Endothelial cell of umbilical vein (primary cell): ENCODE measurements at regions not wholly inside any gene's neighbourhood (a gene's known extent, or its start where the extent isn't known, plus 50 kb on each side); places are given as distances from the start of the nearest gene placed in this dataset.

Source experiments
- BruUV-seq: library from RNA; stranded (reverse); fragments of 400-500 nt; replicated peaks from 2 replicates; lab custom pipeline; 2021; lab: Mats Ljungman, UMichigan
- CTCF ChIA-PET: fragments of 300-600, 350-600 bp; sonication (Branson Sonifier 250); formaldehyde crosslinking; loops from one replicate; lab custom pipeline; 2021; ENCODE audit warnings: antibody characterized with exemption, inconsistent platforms; lab: Charles Lee
- POLR2A ChIA-PET: fragments of 300-600, 350-600 bp; sonication (Branson Sonifier 250); formaldehyde crosslinking; loops from one replicate; lab custom pipeline; 2021; ENCODE audit warnings: antibody characterized with exemption, inconsistent platforms; lab: Charles Lee
- DNase-seq: peaks from one replicate; pipeline ENCODE4 v3.0.0-alpha.2; 2011; ENCODE audit warnings: low read depth, low spot score
- FAIRE-seq: peaks from 2 replicates; lab custom pipeline; 2011; peaks lifted over from hg19 to GRCh38; lab: Jason Lieb, UNC
- H2AFZ ChIP-seq: 2 replicates; pipeline ENCODE4 v1.6.0; 2012; ENCODE audit warnings: low read depth, low read length, control low read depth, inconsistent platforms
- H3K27ac ChIP-seq: 2 replicates; pipeline ENCODE4 v1.5.1; 2011; ENCODE audit warnings: low read depth, mild to moderate bottlenecking, control low read depth, low read length, moderate library complexity; ENCODE audit not compliant: insufficient read depth
- H3K27me3 ChIP-seq, 2 experiments: 2 replicates each; pipeline versions ENCODE4 v1.6.0 to v1.6.1; 2011; ENCODE audit warnings: low read length in 2 of 2, mixed read lengths in 1 of 2; ENCODE audit not compliant: control insufficient read depth in 2 of 2, insufficient read depth in 2 of 2
- H3K36me3 ChIP-seq, 2 experiments: 2 replicates in 1 of 2; 3 replicates in 1 of 2; pipeline ENCODE4 v1.5.1; 2011; ENCODE audit warnings: low read length in 2 of 2, mild to moderate bottlenecking in 1 of 2, moderate library complexity in 1 of 2; ENCODE audit not compliant: control insufficient read depth in 2 of 2, insufficient read depth in 2 of 2; ENCODE audit errors: extremely low read depth in 1 of 2
- H3K4me1 ChIP-seq: 3 replicates; pipeline ENCODE4 v1.5.1; 2011; ENCODE audit warnings: mild to moderate bottlenecking, low read length; ENCODE audit not compliant: control insufficient read depth, insufficient read depth; ENCODE audit errors: extremely low read depth
- H3K4me2 ChIP-seq: 2 replicates; pipeline ENCODE4 v1.6.1; 2011; ENCODE audit warnings: low read length, control low read depth, mixed read lengths; ENCODE audit not compliant: insufficient read depth
- H3K4me3 ChIP-seq, 3 experiments: fragments of 200-600 bp in 1 of 3; sonication (generic), shearing (Covaris generic) in 1 of 3; replicated peaks in 1 of 3; 2 replicates each; pipeline ENCODE4 v1.5.1; 2011 to 2016; ENCODE audit warnings: control low read depth in 3 of 3, low read length in 3 of 3, mild to moderate bottlenecking in 2 of 3, inconsistent platforms in 1 of 3, low read depth in 1 of 3, moderate library complexity in 1 of 3; ENCODE audit not compliant: insufficient read depth in 1 of 3
- H3K79me2 ChIP-seq: 2 replicates; pipeline ENCODE4 v1.6.0; 2012; ENCODE audit warnings: low read length, inconsistent platforms; ENCODE audit not compliant: control insufficient read depth, insufficient read depth
- H3K9ac ChIP-seq: replicated peaks from 2 replicates; pipeline ENCODE3; 2011; ENCODE audit warnings: low read length, control low read depth; ENCODE audit not compliant: insufficient read depth; ENCODE audit errors: extremely low read depth
- H3K9me1 ChIP-seq: replicated peaks from 3 replicates; pipeline ENCODE4 v1.6.0; 2011; ENCODE audit warnings: mild to moderate bottlenecking, low read length; ENCODE audit not compliant: control insufficient read depth, insufficient read depth; ENCODE audit errors: extremely low read depth
- H3K9me3 ChIP-seq: replicated peaks from 2 replicates; pipeline ENCODE4 v1.5.1; 2012; ENCODE audit warnings: low read length, inconsistent platforms; ENCODE audit not compliant: control insufficient read depth, insufficient read depth
- H4K20me1 ChIP-seq: replicated peaks from 2 replicates; pipeline ENCODE3; 2011; ENCODE audit warnings: mild to moderate bottlenecking, low read length; ENCODE audit not compliant: control insufficient read depth, insufficient read depth; ENCODE audit errors: extremely low read depth
- EZH2 ChIP-seq: IDR thresholded peaks from 2 replicates; pipeline ENCODE4 v1.6.1; 2012; ENCODE audit warnings: borderline replicate concordance, low read depth, mild to moderate bottlenecking, moderate library complexity, low read length, inconsistent platforms; ENCODE audit not compliant: severe bottlenecking
- FOS ChIP-seq: IDR thresholded peaks from 2 replicates; pipeline ENCODE4 v1.6.1; 2011; ENCODE audit warnings: mild to moderate bottlenecking, low read length, moderate library complexity, borderline replicate concordance; ENCODE audit not compliant: insufficient read depth
- GATA2 ChIP-seq: IDR thresholded peaks from 2 replicates; pipeline ENCODE4 v1.7.0; 2011; ENCODE audit warnings: low read depth, mild to moderate bottlenecking, moderate library complexity, mixed read lengths, low read length; ENCODE audit not compliant: insufficient read length, insufficient read depth
- JUN ChIP-seq: IDR thresholded peaks from 2 replicates; pipeline ENCODE4 v1.6.1; 2011; ENCODE audit warnings: borderline replicate concordance, low read depth; ENCODE audit not compliant: insufficient read length, insufficient read depth
- MYC ChIP-seq: IDR thresholded peaks from one replicate; pipeline ENCODE4 v1.6.1; 2011; ENCODE audit warnings: mild to moderate bottlenecking, low read depth, low read length
- POLR2A ChIP-seq: IDR thresholded peaks from 2 replicates; pipeline ENCODE4 v1.6.1; 2012; ENCODE audit warnings: low read depth, mild to moderate bottlenecking, control low read depth, low read length
- POLR2AphosphoS5 ChIP-seq: IDR thresholded peaks from 2 replicates; pipeline ENCODE4 v1.6.1; 2012; ENCODE audit warnings: low read depth, mild to moderate bottlenecking, control low read depth, low read length, moderate library complexity; ENCODE audit not compliant: insufficient read depth
- dilution Hi-C: fragments of 300-500 bp; cut with MboI; formaldehyde crosslinking; loops from one replicate; pipeline ENCODE4 v1.15.0; 2019; ENCODE audit warnings: low sequenced_read_pairs; ENCODE audit not compliant: extremely low pct_ligation_motif_present
- intact Hi-C: fragments of 100-400 bp; cut with micrococcal nuclease; formaldehyde crosslinking; loops from one replicate; pipeline ENCODE4 v1.10.0; 2022
- TF ChIP-seq, protein P1 (sequence below), 2 donors: IDR thresholded peaks; 1 replicate in 1 of 2; 2 replicates in 1 of 2; pipeline ENCODE4 v1.5.1; 2011; ENCODE audit warnings: low read length in 2 of 2, mild to moderate bottlenecking in 2 of 2, moderate library complexity in 2 of 2, control low read depth in 1 of 2, inconsistent platforms in 1 of 2, low read depth in 1 of 2; ENCODE audit not compliant: insufficient read depth in 1 of 2; ENCODE audit errors: extremely low read depth in 1 of 2
- TF ChIP-seq, protein P2 (sequence below): IDR thresholded peaks from 2 replicates; pipeline ENCODE4 v1.6.1; 2011; ENCODE audit not compliant: insufficient read depth, insufficient read length

DNA sequence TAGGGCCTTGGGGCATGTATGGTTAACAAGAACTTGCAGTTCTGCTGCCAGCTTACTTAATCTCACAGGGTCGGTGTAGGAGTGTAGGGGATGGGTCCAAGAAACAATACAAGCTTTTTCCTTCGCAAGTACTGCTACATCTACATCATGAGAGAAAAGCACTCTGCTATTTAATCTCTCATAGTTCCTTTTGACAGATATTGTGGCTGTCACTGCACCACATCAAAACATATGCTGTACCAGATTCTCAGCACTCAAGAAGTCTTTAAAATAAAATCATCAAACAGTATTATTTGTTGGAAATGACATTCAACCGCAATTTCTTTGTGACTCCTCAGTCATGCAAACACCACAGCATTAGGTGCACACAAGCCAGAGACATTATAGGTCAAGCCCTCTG is 215.5 kb upstream of the BMP4 start:
- intact Hi-C loops: no loop called here
- dilution Hi-C loops: no loop called here
- ChIA-PET CTCF (interaction anchor here (0.6 to 6.8 kb wide), 3 partner anchors 157 to 293 kb away, joined by 3 to 103 read pairs (median 17); no protein-coding TSS in a partner anchor), POLR2A (no interaction called here)
- H3K27me3 ChIP-seq: no peaks in the 10 kb centered on the region
- no peak overlapping the region for H3K27ac ChIP-seq
- DNase-seq (no peak), FAIRE-seq (no peak)
- no peak overlapping the region for H3K9ac ChIP-seq
- no peaks in the 10 kb centered on the region for H3K9me1 ChIP-seq
- TF ChIP-seq, protein P1, sequence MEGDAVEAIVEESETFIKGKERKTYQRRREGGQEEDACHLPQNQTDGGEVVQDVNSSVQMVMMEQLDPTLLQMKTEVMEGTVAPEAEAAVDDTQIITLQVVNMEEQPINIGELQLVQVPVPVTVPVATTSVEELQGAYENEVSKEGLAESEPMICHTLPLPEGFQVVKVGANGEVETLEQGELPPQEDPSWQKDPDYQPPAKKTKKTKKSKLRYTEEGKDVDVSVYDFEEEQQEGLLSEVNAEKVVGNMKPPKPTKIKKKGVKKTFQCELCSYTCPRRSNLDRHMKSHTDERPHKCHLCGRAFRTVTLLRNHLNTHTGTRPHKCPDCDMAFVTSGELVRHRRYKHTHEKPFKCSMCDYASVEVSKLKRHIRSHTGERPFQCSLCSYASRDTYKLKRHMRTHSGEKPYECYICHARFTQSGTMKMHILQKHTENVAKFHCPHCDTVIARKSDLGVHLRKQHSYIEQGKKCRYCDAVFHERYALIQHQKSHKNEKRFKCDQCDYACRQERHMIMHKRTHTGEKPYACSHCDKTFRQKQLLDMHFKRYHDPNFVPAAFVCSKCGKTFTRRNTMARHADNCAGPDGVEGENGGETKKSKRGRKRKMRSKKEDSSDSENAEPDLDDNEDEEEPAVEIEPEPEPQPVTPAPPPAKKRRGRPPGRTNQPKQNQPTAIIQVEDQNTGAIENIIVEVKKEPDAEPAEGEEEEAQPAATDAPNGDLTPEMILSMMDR (IDR thresholded peaks at IDR 0.05; ENCODE audit: extremely low read depth in 1 of 2, insufficient read depth in 1 of 2, low read depth in 1 of 2, low read length in 2 of 2): no peak
- TF ChIP-seq FOS: no peak
- no peak for TF ChIP-seq POLR2A
- TF ChIP-seq GATA2: no peak
- no peak for TF ChIP-seq POLR2AphosphoS5
- TF ChIP-seq EZH2: no peak
- no peak for TF ChIP-seq MYC
- TF ChIP-seq JUN: no peak
- TF ChIP-seq, protein P2, sequence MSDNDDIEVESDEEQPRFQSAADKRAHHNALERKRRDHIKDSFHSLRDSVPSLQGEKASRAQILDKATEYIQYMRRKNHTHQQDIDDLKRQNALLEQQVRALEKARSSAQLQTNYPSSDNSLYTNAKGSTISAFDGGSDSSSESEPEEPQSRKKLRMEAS: no peak
- H3K4me3 ChIP-seq: no peak overlapping the region
- no peaks in the 10 kb centered on the region for H3K9me3 ChIP-seq
- H3K79me2 ChIP-seq: no peaks in the 10 kb centered on the region
- H3K36me3 ChIP-seq: no peaks in the 10 kb centered on the region
- H4K20me1 ChIP-seq: no peaks in the 10 kb centered on the region
- BruUV-seq: no TSS peak
- peaks cover 46% of the 10 kb centered on the region for H3K4me1 ChIP-seq
- no peak overlapping the region for H2AFZ ChIP-seq
- no peak overlapping the region for H3K4me2 ChIP-seq
